Stimulated activated CD8-positive, alpha-beta memory T cell treated with anti-CD3 and anti-CD28 coated beads, Interleukin-15, amount 100 ng/mL, for 24 hours (primary cell): ENCODE measurements at regions not wholly inside any gene's neighbourhood (a gene's known extent, or its start where the extent isn't known, plus 50 kb on each side); places are given as distances from the start of the nearest gene placed in this dataset.
"Not testable (repeated sequence)": the region's sequence is repeated elsewhere in the genome, so short reads cannot be mapped to it uniquely, and the experiment has no call there.

Experiments
- DNase-seq: peaks from one replicate; pipeline ENCODE4 v3.0.0-alpha.2; 2020; ENCODE audit warnings: low read depth

DNA sequence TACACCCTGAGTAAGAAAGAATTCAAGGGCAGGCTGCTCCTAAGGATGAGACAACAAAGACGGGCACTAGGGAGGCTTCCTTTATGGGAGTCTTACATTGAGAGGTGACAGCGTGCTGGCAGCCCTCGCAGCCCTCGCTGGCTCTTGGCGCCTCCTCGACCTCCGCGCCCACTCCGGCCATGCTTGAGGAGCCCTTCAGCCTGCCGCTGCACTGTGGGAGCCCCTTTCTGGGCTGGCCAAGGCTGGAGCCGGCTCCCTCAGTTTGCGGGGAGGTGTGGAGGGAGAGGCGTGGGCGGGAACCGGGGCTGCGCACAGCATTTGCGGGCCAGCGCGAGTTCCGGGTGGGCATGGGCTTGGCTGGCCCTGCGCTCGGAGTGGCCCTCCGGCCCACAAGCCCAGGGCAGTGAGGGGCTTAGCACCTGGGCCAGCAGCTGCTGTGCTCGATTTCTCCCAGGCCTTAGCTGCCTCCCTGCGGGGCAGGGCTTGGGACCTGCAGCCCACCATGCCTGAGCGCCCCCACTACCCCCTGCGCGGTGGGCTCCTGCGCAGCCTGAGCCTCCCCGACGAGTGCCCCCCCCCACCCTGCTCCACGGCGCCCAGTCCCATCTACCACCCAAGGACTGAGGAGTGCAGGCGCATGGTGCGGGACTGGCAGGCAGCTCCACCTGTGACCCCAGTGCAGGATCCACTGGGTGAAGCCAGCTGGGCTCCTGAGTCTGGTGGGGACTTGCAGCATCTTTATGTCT is 75.3 kb downstream of the BARX1 start:
- DNase-seq = not testable (repeated sequence)

DNA sequence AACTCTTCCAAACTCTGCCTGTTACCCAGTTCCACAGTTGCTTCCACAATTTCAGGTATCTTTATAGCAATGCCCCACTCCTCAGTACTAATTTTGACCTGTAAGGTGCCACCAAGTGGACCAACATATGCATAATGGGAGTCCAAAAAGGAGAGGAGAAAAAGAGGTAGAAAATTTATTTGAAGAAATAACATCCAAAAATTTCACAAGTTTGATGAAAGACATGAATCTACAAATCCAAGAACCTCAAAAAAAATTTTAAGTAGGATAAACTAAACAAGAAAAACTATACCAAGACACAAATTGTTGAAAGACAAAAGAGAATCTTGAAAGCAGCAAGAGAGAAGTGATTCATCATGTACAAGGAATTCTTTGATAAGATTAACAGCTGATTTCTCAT is 79.8 kb downstream of the BARX1 start:
- DNase-seq = no peak

DNA sequence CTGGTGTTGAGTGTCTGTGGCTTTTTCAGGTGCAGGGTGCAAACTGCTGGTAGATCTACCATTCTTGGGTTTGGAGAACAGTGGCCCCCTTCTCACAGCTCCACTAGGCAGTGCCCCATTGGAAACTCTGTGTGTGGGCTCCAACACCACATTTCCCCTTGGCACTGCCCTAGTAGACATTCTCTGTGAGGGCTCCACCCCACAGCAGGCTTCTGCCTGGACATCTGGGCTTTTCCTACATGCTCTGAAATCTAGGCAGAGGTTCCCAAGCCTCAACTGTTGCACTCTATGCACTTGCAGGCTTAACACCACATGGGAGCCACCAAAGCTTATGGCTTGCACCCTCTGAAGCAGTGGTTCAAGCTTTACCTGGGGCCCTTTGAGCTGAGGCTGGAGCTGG is 80.9 kb downstream of the BARX1 start:
- DNase-seq = no peak

DNA sequence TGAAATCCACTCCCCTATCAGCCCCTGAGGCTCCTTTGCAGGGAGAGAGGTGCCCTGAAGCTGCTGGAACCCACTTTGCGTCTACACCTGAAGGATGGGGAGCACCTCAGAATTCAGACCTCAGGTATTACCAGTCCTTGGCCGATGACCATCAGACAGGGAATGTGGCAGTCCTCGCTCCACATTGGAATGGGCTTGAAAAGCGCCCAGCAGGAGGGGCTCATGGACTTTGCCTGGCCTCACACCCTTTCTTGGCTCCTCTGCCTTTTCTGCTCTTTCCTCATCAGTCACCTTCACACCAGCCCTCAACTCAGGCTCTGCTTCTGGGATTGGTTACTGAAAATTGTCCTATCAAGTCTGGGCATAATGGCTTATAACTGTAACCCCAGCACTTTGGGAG is 83.9 kb downstream of the BARX1 start:
- no peak for DNase-seq

DNA sequence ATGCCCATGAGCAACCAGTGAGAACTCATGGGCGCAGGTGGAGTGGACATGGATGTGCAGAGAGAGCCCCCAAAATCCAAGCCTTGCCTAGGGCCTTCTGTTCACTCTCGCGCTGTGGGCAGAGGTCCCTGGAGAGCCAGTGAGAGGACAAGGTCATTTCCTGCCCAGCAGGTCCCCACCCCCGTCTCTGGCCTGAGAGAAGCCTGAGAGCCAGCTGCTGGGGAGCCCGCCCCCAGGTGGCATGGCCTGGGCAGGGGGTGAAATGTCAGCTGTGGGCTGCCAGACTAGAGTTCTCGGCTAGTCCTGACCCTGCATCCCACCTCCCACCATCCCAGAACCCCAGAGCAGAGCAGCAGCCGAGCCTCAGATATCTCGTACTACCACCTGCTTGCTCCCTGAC is 85.3 kb downstream of the BARX1 start:
- DNase-seq = no peak

DNA sequence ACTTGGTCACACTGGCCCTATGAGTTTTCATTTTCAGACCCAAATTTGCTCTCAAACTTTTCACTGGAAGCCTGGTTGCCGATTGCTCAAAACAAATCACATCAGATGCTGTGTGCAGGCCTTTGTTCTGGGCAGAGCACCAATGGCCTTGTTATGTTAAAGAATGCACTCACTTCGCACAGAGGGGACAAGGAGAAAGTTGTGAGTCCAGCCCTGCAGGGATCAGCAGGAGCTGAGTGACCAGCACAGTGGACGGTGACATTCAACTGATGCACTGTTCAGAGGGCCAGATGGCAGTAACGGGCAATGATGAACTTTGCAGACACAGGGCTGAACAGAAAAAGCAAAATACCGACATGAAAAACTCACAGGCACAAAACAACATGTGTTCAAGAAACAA is 86.1 kb downstream of the BARX1 start:
- DNase-seq = no peak

DNA sequence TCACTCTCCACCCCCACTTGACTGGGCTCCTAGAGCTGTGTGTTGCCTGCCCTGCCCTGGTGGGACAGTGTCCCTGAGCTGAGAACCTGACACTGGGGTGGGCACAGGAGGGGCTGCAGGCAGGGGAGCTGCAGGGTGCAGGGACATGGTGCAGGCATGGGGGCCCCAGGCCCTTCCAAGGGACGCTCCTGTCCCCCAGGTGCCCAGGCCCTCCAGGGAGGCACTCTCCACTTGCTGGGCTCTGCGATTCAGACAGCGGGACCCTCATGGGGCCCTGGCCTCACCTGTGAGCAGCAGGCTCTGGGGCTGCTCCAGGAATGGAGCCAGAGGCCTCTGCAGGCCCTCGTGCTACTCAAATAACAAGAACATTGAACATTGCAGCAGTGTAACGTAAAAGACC is 89.4 kb downstream of the BARX1 start:
- DNase-seq = no peak

DNA sequence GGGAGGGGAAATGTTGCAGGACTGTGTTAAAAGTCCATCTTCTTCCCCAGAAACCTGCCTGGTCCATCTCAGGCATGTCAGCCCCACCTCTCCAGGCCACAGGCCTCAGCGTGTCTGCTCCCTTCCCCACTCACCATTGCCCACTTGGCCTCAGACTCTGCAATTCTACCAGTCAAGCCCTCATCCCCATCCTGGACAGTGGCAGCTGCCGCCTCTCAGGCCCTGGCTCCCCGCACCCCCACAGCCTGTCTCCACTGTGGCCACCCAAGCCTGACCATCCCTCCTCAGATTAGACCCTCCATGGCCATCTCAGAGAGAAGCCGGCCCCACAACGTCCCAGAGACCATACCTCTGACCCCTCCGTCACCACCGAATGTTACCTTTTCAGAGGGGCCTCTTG is 89.9 kb downstream of the BARX1 start:
- DNase-seq = no peak

DNA sequence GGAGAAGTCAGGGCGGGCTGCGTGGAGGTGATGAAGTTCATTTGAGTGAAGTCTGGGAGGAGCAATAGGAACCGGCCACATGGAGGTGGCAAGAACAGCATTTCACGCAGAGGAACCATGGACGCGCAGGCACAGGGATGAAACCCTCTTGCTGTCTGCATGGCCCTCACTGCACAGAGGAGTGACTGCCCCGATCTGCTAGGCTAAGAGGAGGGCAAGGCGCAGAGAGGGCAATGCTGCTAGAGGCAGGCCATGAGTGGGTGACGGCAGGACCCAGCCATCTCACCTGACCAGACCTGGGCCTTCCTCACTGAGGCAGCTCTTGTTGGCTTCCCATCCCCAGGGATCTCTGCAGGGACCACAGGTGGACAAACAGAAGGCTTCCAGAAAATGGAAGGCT is 90.3 kb downstream of the BARX1 start:
- no peak for DNase-seq

DNA sequence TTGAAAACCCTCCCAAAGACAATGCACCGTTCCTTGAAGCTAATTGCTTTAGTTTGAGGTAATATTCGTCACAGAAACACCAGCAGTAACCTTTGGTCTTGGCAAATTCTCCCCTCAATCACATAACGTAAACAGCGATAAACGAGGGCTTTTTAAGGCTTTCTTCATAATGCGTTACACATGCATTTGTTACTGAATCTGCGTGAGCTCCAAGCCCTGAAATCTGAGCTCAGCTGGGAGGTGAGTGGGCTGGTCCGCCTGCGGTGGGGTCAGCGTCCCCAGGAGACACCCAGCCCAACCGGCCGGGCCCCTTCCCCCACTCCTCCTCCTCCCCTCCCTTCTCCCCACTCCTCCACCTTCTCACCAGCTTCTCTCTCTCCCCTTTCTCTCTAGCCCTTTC is 91.1 kb downstream of the BARX1 start:
- no peak for DNase-seq

DNA sequence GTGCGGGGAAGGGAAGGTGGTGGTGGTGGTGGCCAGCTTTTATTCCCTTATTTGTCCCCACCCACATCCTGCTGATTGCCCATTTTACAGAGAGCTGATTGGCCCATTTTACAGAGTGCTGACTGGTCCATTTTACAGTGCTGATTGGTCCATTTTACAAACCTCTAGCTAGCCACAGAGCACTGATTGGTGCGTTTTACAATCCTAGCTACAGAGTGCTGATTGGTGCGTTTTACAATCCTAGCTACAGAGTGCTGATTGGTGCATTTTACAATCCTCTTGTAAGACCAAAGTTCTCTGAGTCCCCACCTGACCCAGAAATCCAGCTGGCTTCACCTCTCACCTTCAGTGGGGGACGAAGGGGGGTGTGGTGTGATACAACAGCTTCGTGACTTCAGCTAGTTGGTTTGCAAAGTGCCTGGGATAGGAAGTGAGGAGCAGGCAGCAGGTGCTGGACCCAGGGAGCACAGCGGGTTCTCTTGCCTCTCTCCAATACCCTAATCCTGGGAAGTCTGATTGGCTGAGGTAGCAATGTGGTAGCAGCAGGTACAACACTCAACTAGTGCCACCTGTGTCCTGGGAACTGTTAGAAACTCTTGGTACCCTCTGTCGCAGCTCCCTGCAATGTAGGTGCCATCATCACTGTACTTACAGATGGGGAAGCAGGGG is 92.1 kb downstream of the BARX1 start:
- DNase-seq = no peak

DNA sequence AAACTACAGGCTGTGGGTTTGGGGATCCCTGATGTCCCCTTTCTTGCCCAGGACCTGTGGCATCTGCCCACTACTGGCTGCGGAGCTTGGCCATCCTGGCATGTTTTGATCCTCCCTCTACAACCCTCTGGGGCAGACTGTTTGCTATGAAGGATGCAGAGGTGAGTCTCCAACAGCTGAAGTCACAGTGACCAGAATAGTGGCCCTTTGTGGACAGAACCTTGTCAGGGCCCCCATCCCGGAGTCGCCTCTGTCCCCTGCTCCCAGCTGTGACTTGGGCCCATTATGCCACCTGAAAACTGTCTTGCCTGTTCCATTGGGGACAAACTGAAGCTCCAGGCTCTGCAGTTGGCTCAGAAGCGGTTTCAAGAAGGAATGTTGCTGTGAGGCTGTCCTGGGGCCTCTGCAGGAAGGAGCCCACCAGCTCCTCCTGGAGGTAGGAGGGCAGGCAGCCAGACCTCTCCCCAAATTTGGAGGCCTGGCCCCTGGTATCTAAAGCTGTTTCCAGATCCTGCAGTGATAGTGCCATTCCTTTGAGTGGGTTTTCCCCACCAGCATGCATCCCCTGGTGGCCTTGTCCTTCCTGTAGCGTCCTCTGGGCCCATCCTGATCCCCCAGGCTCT is 93.3 kb downstream of the BARX1 start:
- no peak for DNase-seq

DNA sequence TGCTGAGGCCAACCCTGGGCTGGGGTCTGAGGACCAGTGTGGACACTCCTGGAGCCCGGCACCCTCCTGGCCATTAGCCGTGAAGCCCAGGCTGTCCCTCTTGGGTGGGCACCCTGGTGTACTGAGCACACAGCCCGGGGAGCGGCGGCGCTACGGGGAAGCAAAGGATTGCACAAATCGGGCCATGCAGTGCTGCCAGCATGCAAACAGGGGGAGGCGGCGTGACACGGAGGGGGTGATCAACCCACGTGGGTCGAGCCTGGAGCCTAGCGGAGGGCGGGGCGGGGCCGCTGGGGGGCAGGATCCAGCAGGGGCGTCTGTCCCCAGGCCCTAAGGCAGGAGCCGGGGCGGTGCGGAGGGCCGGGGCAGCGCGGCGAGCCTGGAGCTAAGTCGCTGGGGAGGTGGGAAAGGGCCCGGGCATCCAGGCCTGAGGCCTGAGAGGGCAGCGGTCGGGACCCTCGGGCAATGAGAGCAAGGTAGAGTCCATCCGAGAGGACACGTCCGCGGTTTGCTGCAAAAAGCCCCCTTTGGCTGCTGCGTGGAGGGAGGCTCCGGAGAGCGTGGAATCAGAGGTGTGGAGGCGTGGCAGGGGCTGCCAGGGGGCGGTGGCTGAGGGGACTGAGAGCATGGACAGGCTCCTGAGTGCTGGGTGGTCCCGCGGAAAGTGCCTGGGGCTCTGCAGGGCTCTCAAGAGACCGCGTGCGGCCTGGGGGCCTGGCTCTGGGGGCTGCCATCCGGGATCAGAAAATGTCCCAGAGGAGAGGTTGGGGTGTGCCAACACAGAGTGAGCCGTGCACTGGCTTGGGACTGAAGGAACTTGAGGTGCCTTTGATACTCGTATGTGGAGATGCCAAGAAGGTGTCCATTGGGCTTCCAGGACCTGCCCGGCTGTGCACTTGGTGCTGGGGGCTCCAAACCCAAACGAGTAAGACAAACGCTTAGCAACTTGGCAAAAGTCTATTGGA is 94.2 kb downstream of the BARX1 start:
- DNase-seq = no peak

DNA sequence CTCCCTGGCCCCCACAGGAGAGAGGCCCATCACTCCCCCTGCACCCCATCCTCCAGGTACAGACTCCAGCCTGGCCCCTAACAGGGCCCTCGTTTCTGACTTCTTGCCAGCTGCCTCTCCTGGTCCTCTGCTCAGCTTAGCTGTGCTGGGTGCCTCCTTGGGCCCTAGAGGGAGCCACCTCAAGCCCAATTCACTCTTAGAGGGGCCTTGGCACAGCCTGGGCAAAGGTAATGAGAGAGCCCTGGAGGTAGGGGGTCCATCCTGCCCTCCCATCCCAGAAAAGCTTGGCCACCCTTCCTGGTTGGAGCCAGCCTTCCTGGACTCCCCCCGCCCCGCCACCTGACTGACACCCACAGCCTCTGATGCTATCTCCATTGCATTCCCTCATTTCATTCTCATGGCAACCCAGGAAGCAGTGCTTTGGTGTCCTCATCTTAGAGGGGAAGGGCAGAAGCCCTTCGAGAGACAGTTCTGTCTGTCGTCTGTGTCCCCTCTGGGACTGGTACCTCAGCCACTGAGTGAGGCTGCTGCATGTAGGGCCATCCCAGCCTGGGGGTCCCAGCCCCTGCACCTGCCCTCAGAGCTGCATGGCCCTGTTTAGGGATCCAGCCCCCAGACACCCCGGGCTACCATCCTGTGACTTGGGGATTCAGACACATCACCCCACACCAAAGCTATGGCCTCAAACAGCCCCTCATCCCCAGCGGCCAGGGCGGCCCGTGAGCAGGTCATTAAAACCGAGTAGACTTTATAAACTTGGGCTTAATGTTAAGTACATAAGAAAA is 95.5 kb downstream of the BARX1 start:
- DNase-seq = no peak

DNA sequence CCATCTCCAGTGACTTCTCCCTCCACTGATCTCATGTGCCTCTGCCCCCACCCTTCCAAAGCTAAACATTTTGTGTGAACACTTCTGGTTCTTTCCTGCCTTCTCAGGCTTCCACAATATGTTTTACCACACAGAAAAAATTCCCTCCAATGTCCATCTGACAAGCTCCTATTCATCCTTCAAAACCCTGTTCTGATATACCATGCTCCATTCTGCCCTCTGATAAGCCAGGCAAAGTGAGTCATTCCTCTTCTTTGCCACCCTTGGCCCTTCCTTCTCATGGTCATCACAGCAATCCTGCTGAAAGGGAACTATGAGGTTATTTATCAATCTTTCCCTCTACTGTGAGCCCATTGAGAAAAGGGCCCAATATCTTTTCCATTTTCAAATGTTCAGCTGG is 97.6 kb downstream of the BARX1 start:
- DNase-seq = no peak

DNA sequence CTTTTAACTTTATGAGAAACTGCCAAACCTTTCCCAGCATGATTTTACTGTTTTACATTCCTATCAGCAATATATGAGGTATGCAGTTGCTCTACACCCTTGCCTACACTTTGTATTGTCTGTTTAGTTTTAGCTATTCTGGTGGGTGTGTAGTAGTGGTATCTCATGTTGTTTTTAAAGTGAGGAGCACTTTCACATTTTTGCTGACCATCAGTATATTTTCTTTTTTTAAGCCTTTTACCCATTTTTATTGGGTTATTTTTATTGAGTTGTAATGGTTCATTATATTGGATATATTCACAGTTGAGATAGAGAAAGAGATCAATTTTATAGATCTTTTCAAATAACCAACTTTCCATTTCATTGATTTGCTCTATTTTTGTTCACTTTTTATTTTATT is 102.4 kb downstream of the BARX1 start:
- no peak for DNase-seq

DNA sequence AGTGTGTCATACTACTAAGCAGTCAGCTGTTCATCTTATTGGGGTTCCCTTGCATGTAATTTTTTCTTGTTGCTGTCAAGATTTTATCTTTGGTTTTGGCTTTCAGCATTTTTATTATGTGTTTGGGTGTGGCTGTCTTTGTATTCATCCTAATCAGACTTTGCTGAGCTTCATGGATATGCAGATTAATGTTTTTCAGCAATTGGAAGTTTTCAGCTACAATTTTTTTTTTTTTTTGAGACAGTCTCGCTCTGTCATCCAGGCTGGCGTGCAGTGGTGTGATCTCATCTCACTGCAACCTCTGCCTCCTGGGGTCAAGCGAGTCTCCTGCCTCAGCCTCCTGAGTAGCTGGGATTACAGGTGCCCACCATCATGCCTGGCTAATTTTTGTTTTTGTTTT is 108.8 kb downstream of the BARX1 start:
- no peak for DNase-seq

DNA sequence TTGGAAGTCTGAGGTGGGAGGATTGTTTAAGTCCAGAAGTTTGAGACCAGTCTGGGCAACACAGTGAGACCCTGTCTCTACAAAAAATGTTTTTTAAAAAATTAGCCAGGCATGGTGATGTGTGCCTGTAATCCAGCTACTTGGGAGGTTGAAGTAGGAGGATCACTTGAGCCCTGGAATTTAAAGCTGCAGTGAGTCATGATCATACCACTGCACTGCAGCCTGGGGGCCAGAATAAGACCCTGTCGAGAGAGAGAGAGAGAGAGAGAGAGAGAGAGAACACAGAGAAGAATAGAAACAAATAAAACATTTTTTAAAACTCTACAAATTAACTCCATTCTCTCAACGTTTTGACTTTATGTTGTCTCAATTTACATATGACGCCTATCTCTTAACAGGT is 111.8 kb downstream of the BARX1 start:
- DNase-seq = no peak

DNA sequence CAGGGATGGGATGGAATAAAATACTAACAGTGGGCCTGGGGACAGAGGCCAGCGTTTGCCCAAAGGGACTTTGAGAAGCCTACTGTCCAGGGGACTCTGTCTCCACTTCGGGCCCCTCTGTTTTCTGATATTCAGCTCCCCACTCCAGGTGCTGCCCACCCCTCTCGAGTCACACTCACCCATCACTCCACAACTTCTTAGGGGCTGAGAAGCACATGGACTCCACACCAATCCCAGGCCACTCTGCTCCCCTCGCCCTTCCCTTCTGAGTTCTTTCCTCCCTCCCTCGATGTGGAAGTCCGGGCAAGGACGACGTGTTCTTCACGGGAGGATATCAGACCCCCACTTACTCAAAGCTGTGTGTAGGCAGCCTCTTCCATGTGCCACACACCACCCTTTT is 124.5 kb downstream of the BARX1 start:
- no peak for DNase-seq

DNA sequence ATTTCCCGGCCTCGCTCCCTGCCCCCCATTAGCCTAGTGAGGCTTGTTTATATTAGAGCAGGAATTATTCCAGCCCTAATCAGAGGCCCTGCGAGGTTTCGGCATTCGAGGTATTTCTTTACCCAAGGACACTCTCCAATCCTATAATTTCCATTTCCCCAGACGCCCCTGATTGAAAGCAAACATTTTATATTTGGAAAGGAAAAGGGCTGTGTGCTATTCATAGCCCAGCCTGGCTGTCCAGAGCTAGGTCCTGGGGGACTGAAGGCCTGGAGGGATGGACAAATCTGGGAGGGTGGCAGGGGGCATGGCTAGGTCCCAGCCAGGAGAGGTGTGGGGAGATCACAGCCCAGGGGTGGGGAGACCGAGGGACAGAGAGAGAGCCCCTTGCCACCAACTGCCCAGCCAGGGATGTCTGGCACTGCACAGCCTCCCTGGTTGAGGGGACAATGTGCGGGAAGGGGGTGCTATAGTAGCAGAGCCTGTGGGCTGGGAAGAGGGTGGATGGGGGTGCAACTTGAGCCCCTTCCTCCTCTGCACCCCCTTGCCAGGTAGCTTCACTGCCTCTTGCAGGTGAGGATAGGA is 125.1 kb downstream of the BARX1 start:
- DNase-seq = no peak
